AG09309 (cell line): ENCODE measurements at regions not wholly inside any gene's neighbourhood (a gene's known extent, or its start where the extent isn't known, plus 50 kb on each side); places are given as distances from the start of the nearest gene placed in this dataset.

ENCODE experiments used
- DNase-seq: peaks from one replicate; pipeline ENCODE4 v3.0.0-alpha.2; 2010; ENCODE audit warnings: low read depth
- H3K4me3 ChIP-seq: 2 replicates; pipeline ENCODE4 v1.5.1; 2011; ENCODE audit warnings: mild to moderate bottlenecking, low read depth, low read length, moderate library complexity; ENCODE audit not compliant: control insufficient read depth
- CTCF ChIP-seq: IDR thresholded peaks from 2 replicates; pipeline ENCODE4 v1.5.1; 2011; ENCODE audit warnings: mild to moderate bottlenecking, low read depth, low read length, inconsistent platforms; ENCODE audit not compliant: insufficient read depth, control insufficient read depth; ENCODE audit errors: missing control alignments

GRCh38 chr10:117442944-117443685 lies 67.9 kb upstream of the PDZD8 start:
- peak; percentile 87 for TF ChIP-seq CTCF
- H3K4me3 ChIP-seq, result no peak overlapping the region
- peak; percentile 55 for DNase-seq

- no peak for TF ChIP-seq CTCF
- H3K4me3 ChIP-seq, result no peak overlapping the region
- no peak for DNase-seq
Measured at GRCh38 chr10:117442521-117442920, 67.3 kb upstream of the PDZD8 start.

- H3K4me3 ChIP-seq, result no peak overlapping the region
- TF ChIP-seq CTCF, result no peak
Measured at GRCh38 chr10:117441812-117442443, 66.7 kb upstream of the PDZD8 start.

GRCh38 chr10:117441361-117441760 lies 66.1 kb upstream of the PDZD8 start:
- no peak for TF ChIP-seq CTCF
- DNase-seq, result no peak
- no peak overlapping the region for H3K4me3 ChIP-seq

More at GRCh38 chr10:117441812-117442443, 66.7 kb upstream of the PDZD8 start:
- DNase-seq, result peak; percentile 95

- no peak for TF ChIP-seq CTCF
- H3K4me3 ChIP-seq, result no peak overlapping the region
- peak; percentile 96 for DNase-seq
Measured at GRCh38 chr10:117439243-117439912, 64.1 kb upstream of the PDZD8 start.

GRCh38 chr10:117432866-117433265 lies 57.6 kb upstream of the PDZD8 start:
- no peak for DNase-seq
- no peak overlapping the region for H3K4me3 ChIP-seq
- TF ChIP-seq CTCF, result no peak
